Adrenal gland (tissue), 5 donors: ENCODE measurements at regions not wholly inside any gene's neighbourhood (a gene's known extent, or its start where the extent isn't known, plus 50 kb on each side); places are given as distances from the start of the nearest gene placed in this dataset.

Experiments
- CTCF ChIP-seq, 6 experiments: fragments of 450-650 bp in 4 of 6; fragments of 200-600 bp in 2 of 6; sonication (generic) in 1 of 6; IDR thresholded peaks; 1 replicate in 5 of 6; 2 replicates in 1 of 6; pipeline versions ENCODE4 v1.5.1 to v1.8.0; 2016 to 2021; ENCODE audit warnings: antibody characterized with exemption in 6 of 6, mild to moderate bottlenecking in 2 of 6, moderate library complexity in 1 of 6
- POLR2A ChIP-seq, 2 donors: fragments of 450-650 bp; IDR thresholded peaks; one replicate each; pipeline ENCODE4 v1.6.1; 2017; ENCODE audit warnings: antibody characterized with exemption in 2 of 2, mild to moderate bottlenecking in 2 of 2, moderate library complexity in 1 of 2
- donor health status: DM: no; HTN: no; CAD: no.

GRCh38 chr2:238988105-238988504, 140.2 kb downstream of the TWIST2 start:
- TF ChIP-seq POLR2A (IDR thresholded peaks at IDR 0.05) (no peak), CTCF (IDR thresholded peaks at IDR 0.05) (no peak)
